GM19240 (cell line): ENCODE measurements at regions not wholly inside any gene's neighbourhood (a gene's known extent, or its start where the extent isn't known, plus 50 kb on each side); places are given as distances from the start of the nearest gene placed in this dataset.

ENCODE experiments used
- DNase-seq: peaks from one replicate; pipeline ENCODE4 v3.0.0; 2011; ENCODE audit warnings: low spot score; ENCODE audit not compliant: insufficient read length

DNA sequence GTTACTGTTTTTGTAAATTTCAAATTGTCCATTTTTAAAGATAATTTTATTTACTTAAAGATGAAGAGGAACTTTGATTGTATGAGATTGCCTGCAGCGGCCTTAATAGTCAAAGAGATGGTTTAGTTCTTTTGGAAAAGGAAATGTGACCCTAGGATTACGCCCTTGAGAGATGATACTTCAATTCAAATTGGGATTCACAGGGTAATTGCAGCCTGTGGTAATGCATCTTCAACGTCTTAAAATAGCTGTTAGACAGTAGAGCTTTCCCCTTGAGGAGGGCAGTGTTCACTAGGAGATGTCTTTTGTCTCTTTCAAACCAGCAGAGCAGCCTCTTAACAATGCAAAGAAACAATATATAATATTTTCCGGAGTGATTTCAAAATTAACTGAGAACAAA, 127.1 kb downstream of the TAF11L14 start:
- DNase-seq = no peak

DNA sequence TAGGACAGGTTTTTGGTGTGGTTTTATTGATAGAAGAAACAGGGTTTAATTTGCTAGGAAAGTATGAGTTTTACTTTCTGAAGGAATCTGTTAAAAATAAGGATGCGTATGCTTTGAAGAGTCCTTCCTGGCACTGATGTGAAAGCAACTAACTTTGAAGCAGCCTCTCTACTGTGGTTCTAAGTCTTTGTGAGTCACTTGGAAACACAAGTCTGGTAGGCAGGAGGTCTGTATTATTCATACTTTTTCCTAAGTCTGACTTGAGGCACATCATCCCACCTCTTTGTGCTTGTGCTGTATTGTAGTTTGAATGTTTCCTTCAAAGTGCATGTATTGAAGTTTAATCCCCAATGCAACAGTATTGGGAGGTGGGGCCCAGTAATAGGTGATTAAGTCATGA, 129.0 kb downstream of the TAF11L14 start:
- no peak for DNase-seq

DNA sequence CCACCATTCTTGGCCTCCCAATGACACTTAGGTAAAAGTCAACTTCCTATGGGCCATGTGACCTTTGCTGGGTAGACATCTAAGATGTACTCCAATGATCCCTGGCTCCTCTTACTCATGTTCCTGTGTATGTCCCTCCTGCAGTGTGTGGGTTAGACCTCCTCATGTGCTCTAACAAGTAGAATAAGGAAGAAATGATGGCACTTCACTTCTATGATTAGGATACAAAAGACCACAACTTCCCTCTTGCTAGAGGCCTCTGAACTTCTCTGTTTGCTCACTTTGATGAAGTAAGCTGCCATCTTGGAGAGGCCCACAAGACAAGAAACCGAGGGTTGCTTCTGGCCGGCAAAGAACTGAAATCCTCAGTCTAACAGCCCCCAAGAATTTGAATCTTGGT, 131.8 kb downstream of the TAF11L14 start:
- no peak for DNase-seq

DNA sequence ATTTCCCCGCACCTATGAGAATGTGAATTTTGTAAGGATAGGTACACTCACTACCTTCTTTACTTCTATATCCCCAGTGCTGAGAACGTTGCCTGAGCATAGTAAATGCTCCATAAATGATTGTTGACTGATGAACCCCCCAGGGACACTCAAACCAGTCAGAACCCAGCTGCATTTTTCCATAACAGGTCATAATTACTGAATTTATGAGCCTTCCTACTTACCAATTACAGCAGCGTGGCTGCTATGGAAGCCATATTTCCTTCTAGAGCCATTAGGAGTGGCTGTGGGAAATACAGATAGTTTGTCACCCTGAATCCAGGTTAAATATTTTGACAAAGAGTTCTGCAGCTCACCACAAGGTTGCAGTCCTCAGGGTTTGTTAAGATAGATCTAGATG, 135.0 kb downstream of the TAF11L14 start:
- no peak for DNase-seq

DNA sequence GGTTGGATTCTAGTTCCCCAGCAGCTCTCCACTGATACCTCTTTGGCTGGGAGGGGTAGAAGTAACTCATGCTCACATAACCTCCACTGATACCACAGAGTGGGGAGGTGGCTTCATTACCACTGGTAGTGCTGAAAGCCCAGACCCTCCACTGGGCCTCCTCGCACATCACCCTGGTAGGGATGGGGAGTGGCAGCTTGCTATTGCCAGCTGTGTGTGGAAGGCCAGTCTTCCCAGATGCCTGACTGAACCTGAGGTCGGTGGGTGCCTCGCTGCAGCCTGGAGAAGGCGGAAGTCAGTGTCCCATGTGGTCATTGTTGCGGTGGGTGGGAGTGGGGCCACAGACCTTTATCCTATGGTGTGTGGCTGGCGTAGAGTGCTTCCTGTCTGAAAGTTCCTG, 138.0 kb downstream of the TAF11L14 start:
- no peak for DNase-seq

DNA sequence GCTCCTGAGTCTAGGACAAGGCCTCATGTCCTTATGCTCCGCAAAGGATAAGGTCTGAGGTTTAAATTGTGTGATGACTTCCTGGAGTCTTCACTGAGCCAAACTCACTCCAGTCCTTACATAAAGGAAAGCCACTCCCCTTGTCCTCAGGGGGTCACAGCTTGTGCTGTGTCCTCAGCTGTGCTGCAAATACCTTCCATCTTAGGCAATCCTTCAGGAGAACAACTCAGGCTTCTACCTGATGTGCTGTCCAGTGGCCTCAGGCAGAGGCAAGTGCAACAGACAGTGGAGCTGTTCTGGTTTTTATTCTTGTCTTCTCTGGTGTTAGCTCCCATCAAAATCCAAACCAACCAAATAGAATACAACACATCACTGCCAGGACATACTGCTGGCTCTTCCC, 151.5 kb downstream of the TAF11L14 start:
- DNase-seq = no peak

DNA sequence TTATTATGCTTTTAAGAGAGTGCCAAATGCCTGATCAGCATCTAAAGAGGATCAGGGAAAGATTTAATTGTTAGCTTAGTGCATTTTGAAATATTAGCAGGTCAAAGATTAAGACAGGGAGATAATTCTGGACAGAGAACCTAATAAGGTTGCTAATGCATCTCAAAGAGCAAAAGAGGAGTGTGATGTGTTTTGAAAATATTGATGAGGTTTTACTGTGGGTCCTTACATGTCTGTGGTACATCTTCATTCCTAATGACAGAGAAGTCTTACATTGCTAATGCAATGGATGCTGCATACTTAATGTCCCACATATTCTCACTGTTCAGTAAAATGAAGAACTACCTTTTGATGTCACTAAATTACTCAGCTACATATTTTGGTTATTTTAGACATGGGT, 154.1 kb downstream of the TAF11L14 start:
- no peak for DNase-seq

DNA sequence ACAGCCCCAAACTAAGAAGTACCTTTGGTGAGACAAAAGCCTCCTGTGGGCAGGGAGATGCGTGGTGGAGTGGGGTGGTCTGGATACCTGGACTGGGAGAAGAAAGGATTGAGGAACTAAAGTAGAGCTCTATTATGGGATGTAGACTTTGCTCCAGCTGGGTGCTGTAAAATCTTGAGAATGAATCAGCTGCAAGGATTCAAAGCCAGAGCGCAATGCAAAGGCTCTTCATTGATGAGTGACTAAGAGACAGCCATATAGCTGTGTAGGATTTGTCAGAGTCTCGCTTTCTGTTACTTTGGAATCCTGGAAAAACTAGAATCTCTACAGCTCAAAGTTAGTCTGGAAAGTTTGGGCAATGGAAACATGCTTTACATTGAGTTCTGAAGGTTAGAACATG, 159.9 kb downstream of the TAF11L14 start:
- DNase-seq = no peak

DNA sequence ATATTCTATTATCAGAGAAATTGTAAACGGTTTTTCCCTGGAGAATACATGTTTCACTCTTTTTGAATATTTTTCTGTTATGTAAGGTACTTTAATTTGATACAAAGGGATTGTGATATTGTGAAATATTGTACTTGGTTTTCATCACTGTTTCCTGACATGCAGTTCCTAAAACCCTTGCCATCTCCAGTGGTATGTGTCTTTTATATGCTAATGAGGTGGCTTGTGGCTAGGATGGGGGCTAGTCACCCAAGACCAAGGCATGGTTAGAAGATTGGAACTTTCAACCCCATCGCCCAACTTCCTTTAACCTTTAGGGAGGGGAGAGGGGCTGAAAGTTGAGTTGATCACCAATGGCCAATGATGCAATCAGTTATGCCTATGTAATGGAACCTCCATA, 160.6 kb downstream of the TAF11L14 start:
- no peak for DNase-seq

DNA sequence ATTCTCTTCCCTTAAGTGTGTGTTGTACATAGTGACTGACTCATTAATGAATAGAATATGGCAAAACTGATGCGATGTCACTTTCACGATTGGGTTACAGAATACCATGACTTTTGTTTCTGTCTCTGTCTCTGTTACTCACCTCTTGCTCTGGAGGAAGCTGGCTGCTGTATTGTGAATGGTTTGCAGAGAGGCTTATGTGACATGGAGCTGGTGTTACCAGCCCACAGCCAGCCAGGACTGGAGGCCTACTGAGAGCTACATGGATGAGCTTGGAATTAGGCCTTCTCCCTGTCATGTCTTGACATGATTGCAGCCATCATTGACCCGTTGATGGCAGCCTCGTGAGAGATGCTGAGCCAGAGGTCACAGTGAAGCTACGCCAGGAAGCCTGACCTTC, 161.9 kb downstream of the TAF11L14 start:
- no peak for DNase-seq

DNA sequence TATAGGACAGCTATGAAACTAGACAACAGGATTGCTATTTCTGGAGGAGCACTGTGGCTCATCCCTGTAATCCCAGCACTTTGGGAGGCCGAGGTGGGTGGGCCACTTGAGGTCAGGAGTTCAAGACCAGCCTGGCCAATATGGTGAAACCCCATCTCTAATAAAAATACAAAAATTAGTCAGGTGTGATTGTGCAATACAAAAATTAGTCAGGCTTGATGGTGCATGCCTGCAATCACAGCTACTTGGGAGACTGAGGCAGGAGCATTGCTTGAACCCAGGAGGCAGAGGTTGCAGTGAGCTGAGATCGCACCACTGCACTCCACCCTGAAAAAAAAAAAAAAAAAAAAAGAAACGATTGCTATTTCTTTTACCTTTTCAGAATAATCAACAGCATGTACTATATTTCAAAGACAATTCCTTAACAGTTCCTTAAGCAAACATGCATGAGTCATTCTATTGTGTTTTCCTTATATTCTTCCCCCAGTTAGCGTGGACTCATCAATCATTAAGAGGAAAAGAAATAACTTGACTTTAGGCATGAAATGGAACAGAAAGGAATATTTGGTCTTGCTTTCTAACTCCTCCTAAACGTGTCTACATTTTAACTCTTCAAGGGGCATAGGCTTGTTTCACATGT, 162.6 kb downstream of the TAF11L14 start:
- DNase-seq = no peak

DNA sequence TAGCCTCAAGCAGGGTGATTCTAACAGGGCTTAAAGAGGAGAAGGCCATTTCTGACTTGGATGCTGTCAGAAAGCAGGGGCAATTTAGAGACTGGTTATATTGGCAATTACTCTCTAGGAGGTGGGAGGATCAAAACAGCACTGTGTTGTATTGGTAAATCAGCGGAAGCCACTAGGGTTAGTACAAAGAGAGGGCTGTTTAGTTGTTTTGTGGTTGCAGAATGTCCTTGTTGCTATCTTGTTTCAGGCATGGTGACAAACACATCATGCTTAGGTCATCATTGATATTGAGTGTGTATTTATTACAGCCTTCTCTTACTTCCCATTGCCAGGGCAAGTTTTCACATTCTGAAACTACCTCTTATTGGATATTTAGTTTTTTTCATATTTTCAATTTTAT, 165.3 kb downstream of the TAF11L14 start:
- no peak for DNase-seq

DNA sequence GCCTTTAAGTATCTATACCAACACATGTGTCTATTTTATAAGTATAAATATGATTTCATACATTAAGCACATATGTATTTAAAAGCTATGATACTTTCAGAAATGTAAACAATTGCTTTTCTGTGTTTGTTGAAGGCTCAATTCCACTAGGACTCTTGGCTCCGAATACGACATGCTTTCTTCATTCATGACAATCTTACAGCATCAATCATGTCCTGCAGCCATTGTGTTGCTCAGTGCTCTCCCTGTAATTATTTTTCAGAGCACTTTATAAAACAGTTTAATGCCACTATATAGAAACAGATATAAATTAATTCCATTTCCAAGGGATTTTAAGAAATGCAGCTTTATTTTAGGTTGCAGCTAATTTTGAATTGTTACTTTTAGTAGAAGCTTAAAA, 167.3 kb downstream of the TAF11L14 start:
- no peak for DNase-seq

DNA sequence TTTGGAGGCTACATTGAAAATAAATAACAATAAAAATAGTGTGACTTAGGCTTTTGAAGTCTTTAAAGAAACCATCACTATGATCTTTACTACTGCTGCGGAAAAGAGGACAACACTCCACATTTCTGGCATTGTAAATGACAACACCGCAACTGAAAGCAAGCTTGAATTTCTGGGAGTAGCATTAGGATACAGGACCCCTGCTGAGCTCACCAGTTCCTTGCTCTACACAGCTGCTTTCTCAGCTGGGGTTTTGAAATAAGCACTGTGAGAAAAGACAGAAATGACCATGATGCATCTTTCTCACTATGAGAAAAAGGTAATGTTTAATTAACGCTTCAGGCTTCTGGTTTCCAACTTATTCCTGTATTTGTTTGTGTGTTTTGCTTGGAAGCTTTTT, 168.0 kb downstream of the TAF11L14 start:
- DNase-seq = no peak

DNA sequence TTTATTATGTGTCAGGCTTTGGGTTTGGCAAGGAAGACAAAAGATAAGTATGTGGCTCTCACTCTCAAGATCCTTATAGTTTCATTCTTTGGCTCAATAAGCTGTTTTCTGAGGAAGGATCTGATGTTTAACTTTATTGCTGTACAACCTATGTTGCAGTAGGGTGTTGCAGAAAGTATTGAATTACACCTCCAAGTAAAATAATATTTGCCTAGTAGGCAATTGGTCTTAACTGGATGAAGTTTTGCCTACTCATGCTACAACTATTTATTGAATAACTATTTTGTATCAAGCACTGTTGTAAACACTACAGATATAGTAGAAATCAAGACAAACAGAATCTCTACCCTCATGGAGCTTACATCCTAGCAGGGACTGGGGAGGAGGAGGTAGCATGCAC, 169.7 kb downstream of the TAF11L14 start:
- DNase-seq = no peak

DNA sequence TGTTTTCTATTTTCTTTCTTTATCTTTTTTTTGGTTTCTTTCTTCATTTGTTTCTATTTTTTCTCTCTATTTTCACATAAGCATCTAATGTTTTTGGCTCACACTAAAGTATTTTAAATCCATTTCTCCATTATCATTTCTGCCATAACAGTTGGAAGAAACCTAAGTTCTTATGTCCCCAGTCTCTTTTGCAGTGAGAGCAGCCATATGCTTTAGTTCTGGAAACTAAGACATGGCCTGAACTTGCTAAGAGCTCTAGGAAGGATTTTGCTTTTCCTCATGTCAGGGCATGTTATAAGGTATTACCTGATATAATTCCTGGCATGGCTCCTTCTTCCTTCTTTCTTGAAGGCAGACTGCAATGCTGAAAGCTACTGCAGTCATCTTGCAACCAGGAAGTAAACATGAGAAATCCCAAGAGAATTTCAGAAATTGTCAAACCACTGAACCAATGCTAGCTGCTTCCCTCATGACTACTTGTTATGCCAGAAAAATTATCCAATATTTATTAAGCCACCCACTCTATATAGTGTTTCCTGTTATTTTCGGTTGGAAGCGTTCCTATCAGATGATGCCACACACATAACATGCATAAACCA, 171.1 kb downstream of the TAF11L14 start:
- no peak for DNase-seq

DNA sequence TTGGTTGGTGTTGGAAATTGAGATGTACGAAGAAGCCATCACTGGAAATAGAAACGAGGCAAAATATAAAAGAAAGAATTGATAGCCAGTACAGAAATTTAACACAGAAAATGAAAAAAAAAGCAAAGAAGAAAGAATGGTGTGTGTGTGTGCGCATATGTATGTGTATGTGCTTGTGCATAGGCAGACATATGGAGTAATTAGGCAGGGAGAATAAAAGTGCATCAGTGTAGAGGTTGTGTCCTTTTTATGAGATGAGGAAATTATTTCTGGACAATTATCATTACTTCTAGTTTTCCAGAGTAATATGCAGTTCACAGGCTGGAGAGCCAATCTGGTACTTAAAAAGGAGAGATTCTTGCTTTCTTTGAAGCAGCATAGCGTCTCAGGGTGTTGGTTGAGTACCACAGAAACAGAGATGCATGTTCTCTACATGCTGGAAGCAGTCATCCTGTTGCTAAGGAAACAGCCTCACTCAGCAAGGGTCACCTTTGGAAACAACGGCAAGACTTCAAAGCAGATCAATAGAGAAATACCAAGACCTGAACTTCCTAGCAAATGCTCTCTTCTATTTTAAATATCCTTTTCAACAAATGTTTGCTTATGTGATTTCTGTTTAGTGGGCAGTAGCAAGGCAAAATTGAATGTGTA, 172.7 kb downstream of the TAF11L14 start:
- DNase-seq = no peak

DNA sequence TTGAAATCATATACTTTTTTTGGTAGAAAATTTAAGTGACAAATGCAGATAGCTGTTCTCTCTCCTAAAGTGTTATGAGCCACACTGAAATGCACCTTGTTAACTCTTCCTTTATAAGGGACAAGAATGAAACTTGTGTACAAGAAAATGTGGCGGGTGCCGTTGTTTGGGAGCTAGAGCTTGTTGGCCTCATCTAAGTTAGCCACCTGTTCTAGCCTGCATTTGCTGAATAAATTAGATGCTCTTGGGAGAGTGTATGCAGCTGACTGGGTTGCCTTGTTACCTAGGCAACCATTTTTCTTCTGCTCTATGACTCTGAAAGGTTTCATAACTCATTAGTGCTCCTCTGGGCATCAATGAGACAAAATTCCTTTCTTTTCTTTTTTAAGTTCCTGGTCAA, 174.3 kb downstream of the TAF11L14 start:
- no peak for DNase-seq

DNA sequence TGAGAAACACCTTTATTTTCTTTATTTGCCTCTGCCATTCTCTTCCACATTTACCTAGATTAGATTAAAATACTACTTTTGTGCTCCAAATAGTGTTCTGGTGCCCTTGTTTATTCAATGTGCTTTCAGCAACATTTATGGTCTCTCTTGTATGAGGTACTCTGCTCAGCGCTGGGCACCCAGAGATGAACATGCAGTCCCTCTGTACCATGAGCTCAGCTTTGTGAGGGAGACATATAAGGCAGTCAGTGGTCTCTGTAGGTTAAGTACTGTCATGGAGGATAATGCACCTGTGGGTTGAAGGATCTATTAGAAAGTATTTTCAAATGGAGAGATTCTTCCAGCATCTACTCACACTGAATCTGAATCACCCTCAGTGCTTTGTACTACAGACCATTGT, 176.5 kb downstream of the TAF11L14 start:
- no peak for DNase-seq

DNA sequence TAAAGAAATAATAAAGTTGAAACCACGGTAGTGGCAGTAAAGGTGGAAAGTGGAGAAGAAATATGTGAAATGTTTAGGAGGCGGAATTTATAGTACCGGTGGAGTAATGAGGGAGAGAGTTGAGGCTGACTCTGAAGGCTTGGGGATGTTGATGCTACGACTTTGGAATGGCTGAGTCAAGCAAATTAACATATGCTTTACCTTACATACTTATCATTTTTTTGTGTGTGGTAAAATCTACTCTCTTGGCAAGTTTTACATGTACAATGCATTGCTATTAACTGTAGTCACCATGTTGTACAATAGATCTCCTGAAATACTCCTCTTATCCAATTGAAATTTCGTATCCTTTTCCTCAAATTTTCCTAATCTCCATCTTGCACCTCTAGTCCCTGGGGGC, 179.0 kb downstream of the TAF11L14 start:
- no peak for DNase-seq

DNA sequence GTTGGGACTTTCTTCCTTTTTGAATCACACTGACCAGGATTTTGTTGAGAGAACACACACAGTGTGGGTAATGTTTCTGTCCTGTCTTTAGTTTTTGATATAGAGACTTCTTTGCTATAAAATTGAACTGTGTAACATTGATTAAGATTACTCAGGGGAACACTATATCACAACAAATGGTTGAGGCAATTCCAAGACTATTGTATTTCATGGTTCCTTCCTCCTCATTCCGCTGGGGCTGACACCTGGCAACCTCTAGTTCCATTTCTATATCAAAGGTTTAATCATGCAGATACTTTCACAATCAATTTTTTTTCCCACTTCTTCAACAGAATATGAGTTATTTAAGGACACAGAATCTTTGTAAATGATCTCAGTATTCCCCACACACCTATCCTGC, 182.2 kb downstream of the TAF11L14 start:
- no peak for DNase-seq

DNA sequence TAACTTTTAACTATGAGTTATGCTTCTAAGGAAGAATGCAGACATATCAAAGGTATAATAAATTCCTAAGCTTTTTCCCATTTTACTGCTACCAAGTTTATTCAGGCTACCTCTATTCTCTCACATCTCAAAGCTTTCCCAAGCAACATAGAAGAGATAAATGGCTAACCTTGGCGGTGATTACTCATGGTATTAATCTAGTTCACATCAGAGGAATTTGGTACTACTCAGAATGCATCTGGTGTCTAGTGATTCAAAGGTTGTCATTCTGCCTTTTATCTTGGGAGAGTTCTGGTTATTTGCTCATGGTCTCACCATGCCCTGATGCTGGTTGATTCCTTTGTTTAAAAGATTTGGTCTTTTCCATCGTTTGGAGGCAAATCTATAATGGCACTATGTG, 182.7 kb downstream of the TAF11L14 start:
- no peak for DNase-seq

DNA sequence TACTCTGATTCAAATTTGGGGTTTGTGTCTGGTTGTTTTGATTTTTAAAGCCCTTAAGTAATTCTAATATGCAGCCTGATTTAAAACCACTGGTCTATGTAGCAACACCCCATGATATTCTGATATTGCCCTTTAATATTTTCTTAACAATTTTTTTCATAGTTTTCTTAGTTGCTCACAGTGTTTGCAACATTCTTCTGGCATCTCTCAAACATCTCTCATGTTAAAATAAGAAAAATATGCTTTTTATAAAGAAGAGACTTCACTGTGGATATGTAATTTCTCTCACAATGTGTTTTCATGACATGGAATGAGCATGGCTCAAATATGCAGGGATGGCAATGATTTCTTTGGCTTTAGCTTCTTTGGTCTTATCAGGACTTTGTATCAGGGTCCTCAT, 183.7 kb downstream of the TAF11L14 start:
- DNase-seq = no peak
